A673 (cell line): ENCODE measurements at regions not wholly inside any gene's neighbourhood (a gene's known extent, or its start where the extent isn't known, plus 50 kb on each side); places are given as distances from the start of the nearest gene placed in this dataset.

Experiments used
- BruUV-seq: library from RNA; stranded (reverse); fragments of 400-500 nt; replicated peaks from 2 replicates; lab custom pipeline; 2021; lab: Mats Ljungman, UMichigan
- CTCF ChIA-PET: fragments of 300-600 bp; sonication (Branson Sonifier 250); formaldehyde crosslinking; loops from one replicate; lab custom pipeline; 2022; ENCODE audit warnings: antibody characterized with exemption; lab: Charles Lee
- POLR2A ChIA-PET: fragments of 300-600 bp; sonication (Branson Sonifier 250); formaldehyde crosslinking; loops from one replicate; lab custom pipeline; 2022; ENCODE audit warnings: antibody characterized with exemption; ENCODE audit not compliant: low non-redundant PET; lab: Charles Lee
- DNase-seq: peaks from one replicate; pipeline ENCODE4 v3.0.0-alpha.2; 2015; ENCODE audit warnings: low spot score
- H3K27ac ChIP-seq: fragments of 200-600 bp; sonication (generic); 2 replicates; pipeline ENCODE4 v1.5.1; 2016; ENCODE audit warnings: mixed run types, low read depth, mild to moderate bottlenecking, mixed read lengths, antibody characterized with exemption, low read length; ENCODE audit not compliant: poor library complexity, severe bottlenecking
- H3K27me3 ChIP-seq: fragments of 200-600 bp; sonication (generic); replicated peaks from 2 replicates; pipeline ENCODE4 v1.6.1; 2017; ENCODE audit warnings: mixed run types, low read depth, mild to moderate bottlenecking, mixed read lengths, antibody characterized with exemption, low read length; ENCODE audit not compliant: insufficient read depth, poor library complexity
- H3K36me3 ChIP-seq: fragments of 200-600 bp; sonication (generic); 2 replicates; pipeline ENCODE4 v1.6.1; 2016; ENCODE audit warnings: mixed run types, mild to moderate bottlenecking, mixed read lengths, antibody characterized with exemption, low read length; ENCODE audit not compliant: insufficient read depth, poor library complexity, severe bottlenecking
- H3K4me1 ChIP-seq: fragments of 200-600 bp; sonication (generic); 2 replicates; pipeline ENCODE4 v1.6.1; 2017; ENCODE audit warnings: mixed run types, mild to moderate bottlenecking, mixed read lengths, antibody characterized with exemption, low read length; ENCODE audit not compliant: insufficient read depth, poor library complexity, severe bottlenecking
- H3K4me3 ChIP-seq: fragments of 200-600 bp; sonication (generic); 2 replicates; pipeline ENCODE4 v1.5.1; 2016; ENCODE audit warnings: low read depth, mixed run types, mild to moderate bottlenecking, mixed read lengths, low read length; ENCODE audit not compliant: poor library complexity, severe bottlenecking
- H3K9me3 ChIP-seq: fragments of 200-600 bp; sonication (generic); 2 replicates; pipeline ENCODE4 v1.6.1; 2016; ENCODE audit warnings: mixed run types, low read depth, mild to moderate bottlenecking, mixed read lengths, antibody characterized with exemption, low read length; ENCODE audit not compliant: poor library complexity, severe bottlenecking
- CTCF ChIP-seq: fragments of 300-800, 200-600 bp; sonication (generic); conservative IDR thresholded peaks from 2 replicates; pipeline ENCODE4 v1.5.1; 2017; ENCODE audit warnings: low read depth, mild to moderate bottlenecking, antibody characterized with exemption, low read length, moderate library complexity, mixed read lengths
- EZH2 ChIP-seq: fragments of 200-600 bp; sonication (generic); IDR thresholded peaks from 2 replicates; pipeline ENCODE4 v1.6.1; 2017; ENCODE audit warnings: borderline replicate concordance, low read depth, mild to moderate bottlenecking, mixed read lengths, antibody characterized with exemption, low read length; ENCODE audit not compliant: poor library complexity, severe bottlenecking
- intact Hi-C: fragments of 100-400 bp; cut with micrococcal nuclease; formaldehyde crosslinking; loops from one replicate; pipeline ENCODE4 v1.10.0; 2022; ENCODE audit not compliant: unreplicated experiment

DNA sequence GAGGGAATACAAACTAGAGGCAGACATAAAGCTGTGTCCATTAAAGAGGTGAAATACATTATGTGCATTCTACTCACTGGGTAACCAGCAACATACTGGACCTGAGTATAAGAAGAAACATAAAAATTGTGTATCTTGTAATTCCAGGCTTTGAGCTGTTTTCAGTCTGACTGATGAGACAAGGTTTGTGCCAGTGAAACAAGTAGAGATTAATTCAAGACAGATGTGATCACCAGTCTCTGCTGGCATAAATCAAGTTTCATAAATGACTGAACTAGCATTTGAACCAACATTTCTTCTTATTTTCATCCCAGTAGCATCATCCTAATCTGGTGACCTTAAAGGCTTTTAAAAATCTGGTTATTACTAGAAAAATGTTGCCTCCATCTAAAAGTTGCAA lies 108.8 kb upstream of the RPL38 start:
- ChIA-PET POLR2A (no interaction called here), CTCF (no interaction called here)
- H3K9me3 ChIP-seq: no peaks in the 10 kb centered on the region
- DNase-seq: no peak
- BruUV-seq: no TSS peak
- intact Hi-C loops: no loop called here
- H3K4me3 ChIP-seq: no peak overlapping the region
- H3K4me1 ChIP-seq: no peaks in the 10 kb centered on the region
- H3K27me3 ChIP-seq: no peaks in the 10 kb centered on the region
- no peaks in the 10 kb centered on the region for H3K36me3 ChIP-seq
- H3K27ac ChIP-seq: no peak overlapping the region
- TF ChIP-seq CTCF (no peak), EZH2 (no peak)

DNA sequence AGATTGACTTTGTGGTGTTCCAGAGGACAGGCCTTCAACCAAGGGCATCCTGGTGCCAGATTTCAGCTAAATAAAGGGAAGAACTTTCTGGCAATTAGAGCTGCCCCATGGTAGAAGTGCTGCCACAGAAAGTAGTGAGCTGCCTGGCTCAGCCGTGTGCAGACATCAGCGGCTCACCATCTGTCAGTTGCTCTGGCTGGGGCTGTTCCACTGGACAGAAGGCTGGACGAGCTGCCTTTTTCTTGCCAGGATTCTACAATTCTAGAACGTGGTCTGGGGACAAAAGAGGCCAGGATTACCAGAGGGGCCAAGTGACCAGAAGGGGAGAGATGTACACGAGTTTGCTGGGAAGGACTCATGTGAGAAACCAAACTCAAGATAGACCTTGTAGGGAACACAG lies 107.0 kb upstream of the RPL38 start:
- DNase-seq: no peak
- Histone ChIP-seq H3K27ac (no peak overlapping the region), H3K4me3 (no peak overlapping the region), H3K36me3 (no peaks in the 10 kb centered on the region), H3K27me3 (no peaks in the 10 kb centered on the region), H3K9me3 (no peaks in the 10 kb centered on the region), H3K4me1 (no peaks in the 10 kb centered on the region)
- intact Hi-C loops: no loop called here
- ChIA-PET CTCF (no interaction called here), POLR2A (no interaction called here)
- TF ChIP-seq CTCF (no peak), EZH2 (no peak)
- BruUV-seq: no TSS peak

DNA sequence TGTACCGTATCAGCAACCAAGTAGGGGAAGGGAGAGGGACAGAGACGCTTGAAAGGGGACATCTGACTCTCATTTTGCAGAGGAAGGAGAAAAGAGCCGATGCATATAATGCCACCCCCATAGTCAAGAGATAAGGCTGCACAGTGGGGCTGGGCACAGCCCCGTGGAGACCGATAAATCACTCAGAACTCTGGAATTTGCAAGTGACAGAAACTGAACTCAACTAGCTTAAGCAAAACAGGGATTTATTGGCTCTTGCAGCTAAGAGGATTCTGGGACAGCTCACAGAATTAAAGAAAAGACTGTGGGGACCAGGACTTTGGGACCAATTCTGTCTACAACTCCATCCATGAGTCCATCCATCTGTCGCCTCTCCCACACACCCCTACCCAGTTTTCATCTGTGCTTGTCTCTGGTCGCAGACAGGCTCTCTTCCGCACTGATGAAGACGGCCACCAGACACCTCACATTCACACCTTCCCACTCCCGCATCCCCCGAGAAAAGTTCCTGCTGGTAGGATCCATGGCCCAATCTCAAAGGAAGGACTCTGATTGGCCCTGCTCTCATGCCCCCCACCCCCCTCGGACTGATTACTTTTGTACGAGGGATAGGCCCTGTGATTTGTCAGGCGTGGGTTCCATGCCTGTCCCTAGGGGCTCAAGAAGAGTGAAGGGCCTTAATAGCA lies 105.9 kb upstream of the RPL38 start:
- no TSS peak for BruUV-seq
- no peak overlapping the region for H3K27ac ChIP-seq
- no peaks in the 10 kb centered on the region for H3K36me3 ChIP-seq
- H3K9me3 ChIP-seq: no peaks in the 10 kb centered on the region
- DNase-seq: peak; percentile 21
- POLR2A ChIA-PET: no interaction called here
- H3K27me3 ChIP-seq: peaks cover 2% of the 10 kb centered on the region
- H3K4me3 ChIP-seq: no peak overlapping the region
- CTCF ChIA-PET: no interaction called here
- H3K4me1 ChIP-seq: no peaks in the 10 kb centered on the region
- intact Hi-C loops: no loop called here
- TF ChIP-seq EZH2: no peak
- no peak for TF ChIP-seq CTCF
